ENCODE measurements at regions not wholly inside any gene's neighbourhood (a gene's known extent, or its start where the extent isn't known, plus 50 kb on each side); places are given as distances from the start of the nearest gene placed in this dataset.

- TF ChIP-seq ATF2 (CRISPR knock-in tag; IDR thresholded peaks at IDR 0.05; ENCODE audit: borderline replicate concordance, low read depth) (no peak), ATF3 (CRISPR knock-in tag; conservative IDR thresholded peaks at IDR 0.05) (no peak), ZNF121 (CRISPR knock-in tag; IDR thresholded peaks at IDR 0.05) (no peak), HMGXB4 (CRISPR knock-in tag; IDR thresholded peaks at IDR 0.05) (no peak), CTCF (IDR thresholded peaks at IDR 0.05) (no peak), NR3C1 (CRISPR knock-in tag; conservative IDR thresholded peaks at IDR 0.05; ENCODE audit: low read depth) (no peak), CBFB (CRISPR knock-in tag; IDR thresholded peaks at IDR 0.05; ENCODE audit: low read depth) (no peak)
Observed at GRCh38 chr5:163653526-163653925, 148.1 kb downstream of the MAT2B start.
